Chondrocyte (in vitro differentiated cells): ENCODE measurements at regions not wholly inside any gene's neighbourhood (a gene's known extent, or its start where the extent isn't known, plus 50 kb on each side); places are given as distances from the start of the nearest gene placed in this dataset.

ENCODE experiments used
- DNase-seq: peaks from one replicate; pipeline ENCODE4 v3.0.0; 2021; ENCODE audit warnings: mixed read lengths, low spot score
- H3K27ac Mint-ChIP-seq: one replicate; pipeline ENCODE4 v1.8.0; 2021; ENCODE audit warnings: mild to moderate bottlenecking, moderate library complexity, mixed read lengths; ENCODE audit not compliant: unreplicated experiment
- H3K27me3 Mint-ChIP-seq: 2 replicates; pipeline ENCODE4 v1.8.0; 2021; ENCODE audit warnings: low read depth, mixed read lengths
- H3K36me3 Mint-ChIP-seq: 2 replicates; pipeline ENCODE4 v1.8.0; 2021; ENCODE audit warnings: low read depth, mixed read lengths
- H3K4me1 Mint-ChIP-seq: 2 replicates; pipeline ENCODE4 v1.8.0; 2021; ENCODE audit warnings: low read depth, mild to moderate bottlenecking, mixed read lengths
- H3K4me3 Mint-ChIP-seq: one replicate; pipeline ENCODE4 v1.8.0; 2021; ENCODE audit warnings: mild to moderate bottlenecking, moderate library complexity, mixed read lengths; ENCODE audit not compliant: unreplicated experiment
- H3K9me3 Mint-ChIP-seq: 2 replicates; pipeline ENCODE4 v1.8.0; 2021; ENCODE audit warnings: low read depth, mixed read lengths
- CTCF ChIP-seq: fragments of 200-600 bp; sonication (generic); IDR thresholded peaks from 2 replicates; pipeline ENCODE4 v1.5.0; 2021; ENCODE audit warnings: antibody characterized with exemption, mild to moderate bottlenecking, moderate library complexity

GRCh38 chr3:8283193-8283592 is 218.4 kb upstream of the LMCD1 start:
- no peak overlapping the region for H3K27ac Mint-ChIP-seq
- peaks cover 13% of the 10 kb centered on the region for H3K4me1 Mint-ChIP-seq
- no peak overlapping the region for H3K4me3 Mint-ChIP-seq
- TF ChIP-seq CTCF = no peak
- no peaks in the 10 kb centered on the region for H3K27me3 Mint-ChIP-seq
- H3K9me3 Mint-ChIP-seq = no peaks in the 10 kb centered on the region
- DNase-seq = no peak
- no peaks in the 10 kb centered on the region for H3K36me3 Mint-ChIP-seq

GRCh38 chr3:8286086-8286485 is 215.5 kb upstream of the LMCD1 start:
- H3K4me1 Mint-ChIP-seq = peaks cover 13% of the 10 kb centered on the region
- H3K36me3 Mint-ChIP-seq = no peaks in the 10 kb centered on the region
- no peak overlapping the region for H3K27ac Mint-ChIP-seq
- TF ChIP-seq CTCF = no peak
- no peak overlapping the region for H3K4me3 Mint-ChIP-seq
- H3K9me3 Mint-ChIP-seq = no peaks in the 10 kb centered on the region
- no peaks in the 10 kb centered on the region for H3K27me3 Mint-ChIP-seq
- DNase-seq = no peak

GRCh38 chr3:8286749-8287148 is 214.9 kb upstream of the LMCD1 start:
- no peak for TF ChIP-seq CTCF
- peaks cover 13% of the 10 kb centered on the region for H3K4me1 Mint-ChIP-seq
- H3K4me3 Mint-ChIP-seq = no peak overlapping the region
- H3K27ac Mint-ChIP-seq = no peak overlapping the region
- no peaks in the 10 kb centered on the region for H3K27me3 Mint-ChIP-seq
- H3K36me3 Mint-ChIP-seq = no peaks in the 10 kb centered on the region
- no peaks in the 10 kb centered on the region for H3K9me3 Mint-ChIP-seq
- DNase-seq = no peak

GRCh38 chr3:8290611-8291010 is 211.0 kb upstream of the LMCD1 start:
- H3K9me3 Mint-ChIP-seq = no peaks in the 10 kb centered on the region
- peaks cover 3% of the 10 kb centered on the region for H3K27me3 Mint-ChIP-seq
- no peak overlapping the region for H3K4me3 Mint-ChIP-seq
- H3K27ac Mint-ChIP-seq = no peak overlapping the region
- no peak for DNase-seq
- no peak for TF ChIP-seq CTCF
- H3K36me3 Mint-ChIP-seq = no peaks in the 10 kb centered on the region
- no peaks in the 10 kb centered on the region for H3K4me1 Mint-ChIP-seq

GRCh38 chr3:8296461-8296860 is 205.2 kb upstream of the LMCD1 start:
- no peaks in the 10 kb centered on the region for H3K4me1 Mint-ChIP-seq
- no peak for TF ChIP-seq CTCF
- no peak overlapping the region for H3K27ac Mint-ChIP-seq
- no peak for DNase-seq
- H3K4me3 Mint-ChIP-seq = no peak overlapping the region
- H3K27me3 Mint-ChIP-seq = peaks cover 7% of the 10 kb centered on the region
- no peaks in the 10 kb centered on the region for H3K9me3 Mint-ChIP-seq
- no peaks in the 10 kb centered on the region for H3K36me3 Mint-ChIP-seq
